Transverse colon (tissue), 3 donors: ENCODE measurements at regions not wholly inside any gene's neighbourhood (a gene's known extent, or its start where the extent isn't known, plus 50 kb on each side); places are given as distances from the start of the nearest gene placed in this dataset.

ENCODE experiments used
- EP300 ChIP-seq: sonication (generic); formaldehyde crosslinking; IDR thresholded peaks from one replicate; pipeline ENCODE4 v1.6.1; 2017; ENCODE audit warnings: antibody characterized with exemption, low read depth
- TF ChIP-seq, protein P1 (sequence below), 5 experiments: fragments of 200-600 bp in 3 of 5; fragments of 450-650 bp in 2 of 5; sonication (generic) in 3 of 5; IDR thresholded peaks; 1 replicate in 2 of 5; 2 replicates in 3 of 5; pipeline ENCODE4 v1.5.1; 2016 to 2017; ENCODE audit warnings: antibody characterized with exemption in 5 of 5, inconsistent platforms in 3 of 5, mild to moderate bottlenecking in 2 of 5, moderate library complexity in 1 of 5

DNA sequence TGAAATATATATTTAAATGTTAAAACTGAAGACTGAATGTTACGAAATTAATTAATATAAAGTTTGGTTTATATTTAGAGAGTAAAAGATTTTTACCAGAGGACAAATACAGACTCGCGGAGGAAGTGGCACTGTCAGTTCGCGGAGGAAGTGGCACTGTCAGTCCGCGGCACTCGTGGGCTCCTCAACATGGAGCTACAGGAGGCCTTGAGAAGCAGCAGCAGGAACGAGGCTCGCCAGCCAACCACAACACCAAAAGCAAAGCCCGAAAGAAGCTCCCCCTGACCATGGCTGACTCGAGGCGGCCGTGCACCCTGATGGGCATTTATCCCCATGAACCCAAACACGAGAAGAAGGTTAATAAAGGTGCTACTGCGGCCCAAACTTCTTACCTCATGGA is 125.3 kb upstream of the PABPC4L start:
- no peak for TF ChIP-seq EP300
- TF ChIP-seq, protein P1, sequence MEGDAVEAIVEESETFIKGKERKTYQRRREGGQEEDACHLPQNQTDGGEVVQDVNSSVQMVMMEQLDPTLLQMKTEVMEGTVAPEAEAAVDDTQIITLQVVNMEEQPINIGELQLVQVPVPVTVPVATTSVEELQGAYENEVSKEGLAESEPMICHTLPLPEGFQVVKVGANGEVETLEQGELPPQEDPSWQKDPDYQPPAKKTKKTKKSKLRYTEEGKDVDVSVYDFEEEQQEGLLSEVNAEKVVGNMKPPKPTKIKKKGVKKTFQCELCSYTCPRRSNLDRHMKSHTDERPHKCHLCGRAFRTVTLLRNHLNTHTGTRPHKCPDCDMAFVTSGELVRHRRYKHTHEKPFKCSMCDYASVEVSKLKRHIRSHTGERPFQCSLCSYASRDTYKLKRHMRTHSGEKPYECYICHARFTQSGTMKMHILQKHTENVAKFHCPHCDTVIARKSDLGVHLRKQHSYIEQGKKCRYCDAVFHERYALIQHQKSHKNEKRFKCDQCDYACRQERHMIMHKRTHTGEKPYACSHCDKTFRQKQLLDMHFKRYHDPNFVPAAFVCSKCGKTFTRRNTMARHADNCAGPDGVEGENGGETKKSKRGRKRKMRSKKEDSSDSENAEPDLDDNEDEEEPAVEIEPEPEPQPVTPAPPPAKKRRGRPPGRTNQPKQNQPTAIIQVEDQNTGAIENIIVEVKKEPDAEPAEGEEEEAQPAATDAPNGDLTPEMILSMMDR (IDR thresholded peaks at IDR 0.05), result no peak
